ENCODE measurements at regions not wholly inside any gene's neighbourhood (a gene's known extent, or its start where the extent isn't known, plus 50 kb on each side); places are given as distances from the start of the nearest gene placed in this dataset.
"Not testable (repeated sequence)": the region's sequence is repeated elsewhere in the genome, so short reads cannot be mapped to it uniquely, and the experiment has no call there.

DNA sequence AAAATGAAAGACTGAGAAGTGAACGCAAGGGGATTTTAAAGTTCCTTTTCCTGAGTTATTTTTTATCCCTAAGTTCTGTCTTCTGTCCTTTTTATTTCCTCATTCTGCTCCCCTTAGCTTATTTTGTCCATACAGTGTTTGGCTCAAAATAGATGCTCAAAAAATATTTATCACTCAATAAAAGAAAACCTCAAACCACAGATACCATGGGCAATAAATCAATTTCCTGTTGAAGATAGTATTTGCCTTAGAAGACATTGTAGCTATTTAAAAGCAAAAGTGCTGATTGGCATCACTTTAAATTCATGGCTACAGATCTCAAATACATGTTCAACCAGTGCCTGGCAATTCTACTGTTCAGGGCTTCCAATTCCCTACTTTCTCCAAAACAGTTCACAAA is 316.5 kb upstream of the ADAMTS9 start:
- H3K9me2 ChIP-seq (ENCODE audit: insufficient read depth), result no peaks in the 10 kb centered on the region
- BruUV-seq (replicated peaks), result no TSS peak
- 0 out of 2 replicates have a peak, but pooled peaks cover 3% of the 10 kb centered on the region for H3K27me3 ChIP-seq (ENCODE audit: insufficient read depth, low read length)
- no peaks in the 10 kb centered on the region for H3K79me2 ChIP-seq (ENCODE audit: insufficient read depth, low read length)
- no peak overlapping the region for H3K4me2 ChIP-seq (ENCODE audit: low read length)
- DNase-seq (ENCODE audit: low read depth, low spot score) (no peak), ATAC-seq (no peak)
- no peak overlapping the region for H3K27ac ChIP-seq (ENCODE audit: low read depth, low read length)
- H3K4me1 ChIP-seq (ENCODE audit: control insufficient read depth in 1 of 2, insufficient read depth in 2 of 2, low read length in 2 of 2), result no peaks in the 10 kb centered on the region
- ChIA-PET RAD21 (ENCODE audit: low non-redundant PET in 1 of 2, low total read pairs in 2 of 2, uncharacterized antibody in 2 of 2, unreplicated experiment in 2 of 2) (no interaction called here), POLR2A (no interaction called here), CTCF (no interaction called here)
- H3K4me3 ChIP-seq (replicated peaks in 1 of 2; ENCODE audit: low read depth in 1 of 2, low read length in 2 of 2), result no peak overlapping the region
- no peak overlapping the region for H3K9ac ChIP-seq (ENCODE audit: low read length)
- TF ChIP-seq ZNF274 (IDR thresholded peaks at IDR 0.05; ENCODE audit: low read depth, low read length) (no peak), SIN3A (IDR thresholded peaks at IDR 0.05; ENCODE audit: low read depth) (no peak), ZFX (IDR thresholded peaks at IDR 0.05) (no peak), EZH2 (IDR thresholded peaks at IDR 0.05) (no peak), EGR1 (IDR thresholded peaks at IDR 0.05; ENCODE audit: low read depth) (no peak), SP1 (IDR thresholded peaks at IDR 0.05; ENCODE audit: low read depth) (no peak), EZH2phosphoT487 (IDR thresholded peaks at IDR 0.05; ENCODE audit: borderline replicate concordance) (no peak), ATF3 (IDR thresholded peaks at IDR 0.05) (no peak), ELF1 (IDR thresholded peaks at IDR 0.05; ENCODE audit: borderline replicate concordance, low read depth) (no peak), FOSL1 (IDR thresholded peaks at IDR 0.05; ENCODE audit: low read depth) (no peak), POLR2A (IDR thresholded peaks at IDR 0.05; ENCODE audit: borderline replicate concordance, extremely low read depth, insufficient read depth, insufficient read length) (no peak), POLR2AphosphoS5 (IDR thresholded peaks at IDR 0.05; ENCODE audit: low read depth, low read length) (no peak), CEBPB (IDR thresholded peaks at IDR 0.05; ENCODE audit: low read depth) (no peak), RAD21 (IDR thresholded peaks at IDR 0.05; ENCODE audit: low read depth) (no peak), CBX3 (IDR thresholded peaks at IDR 0.05; ENCODE audit: low read depth) (no peak)
- TF ChIP-seq, protein P1, sequence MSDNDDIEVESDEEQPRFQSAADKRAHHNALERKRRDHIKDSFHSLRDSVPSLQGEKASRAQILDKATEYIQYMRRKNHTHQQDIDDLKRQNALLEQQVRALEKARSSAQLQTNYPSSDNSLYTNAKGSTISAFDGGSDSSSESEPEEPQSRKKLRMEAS (IDR thresholded peaks at IDR 0.05), result no peak
- TF ChIP-seq, protein P2, sequence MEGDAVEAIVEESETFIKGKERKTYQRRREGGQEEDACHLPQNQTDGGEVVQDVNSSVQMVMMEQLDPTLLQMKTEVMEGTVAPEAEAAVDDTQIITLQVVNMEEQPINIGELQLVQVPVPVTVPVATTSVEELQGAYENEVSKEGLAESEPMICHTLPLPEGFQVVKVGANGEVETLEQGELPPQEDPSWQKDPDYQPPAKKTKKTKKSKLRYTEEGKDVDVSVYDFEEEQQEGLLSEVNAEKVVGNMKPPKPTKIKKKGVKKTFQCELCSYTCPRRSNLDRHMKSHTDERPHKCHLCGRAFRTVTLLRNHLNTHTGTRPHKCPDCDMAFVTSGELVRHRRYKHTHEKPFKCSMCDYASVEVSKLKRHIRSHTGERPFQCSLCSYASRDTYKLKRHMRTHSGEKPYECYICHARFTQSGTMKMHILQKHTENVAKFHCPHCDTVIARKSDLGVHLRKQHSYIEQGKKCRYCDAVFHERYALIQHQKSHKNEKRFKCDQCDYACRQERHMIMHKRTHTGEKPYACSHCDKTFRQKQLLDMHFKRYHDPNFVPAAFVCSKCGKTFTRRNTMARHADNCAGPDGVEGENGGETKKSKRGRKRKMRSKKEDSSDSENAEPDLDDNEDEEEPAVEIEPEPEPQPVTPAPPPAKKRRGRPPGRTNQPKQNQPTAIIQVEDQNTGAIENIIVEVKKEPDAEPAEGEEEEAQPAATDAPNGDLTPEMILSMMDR (IDR thresholded peaks at IDR 0.05 in 2 of 3, conservative IDR thresholded peaks at IDR 0.05 in 1 of 3; ENCODE audit: borderline replicate concordance in 1 of 3, insufficient read depth in 1 of 3, low read depth in 2 of 3, low read length in 2 of 3), result no peak
- intact Hi-C loops (cut with micrococcal nuclease), result no loop called here
- H3K36me3 ChIP-seq (ENCODE audit: control insufficient read depth in 1 of 2, insufficient read depth in 2 of 2, low read length in 2 of 2), result no peaks in the 10 kb centered on the region
- H4K20me1 ChIP-seq (ENCODE audit: insufficient read depth), result no peaks in the 10 kb centered on the region
- H2AFZ ChIP-seq (ENCODE audit: low read depth, low read length, poor library complexity, severe bottlenecking), result no peak overlapping the region
- no peaks in the 10 kb centered on the region for H3K9me3 ChIP-seq (ENCODE audit: control insufficient read depth in 1 of 2, insufficient read depth in 1 of 2, low read depth in 1 of 2, low read length in 2 of 2)

GRCh38 chr3:65001119-65001518 is 313.3 kb upstream of the ADAMTS9 start:
- H3K4me1 ChIP-seq (ENCODE audit: control insufficient read depth in 1 of 2, insufficient read depth in 2 of 2, low read length in 2 of 2); H4K20me1 ChIP-seq (ENCODE audit: insufficient read depth); CTCF ChIA-PET; ATAC-seq; H3K27me3 ChIP-seq (ENCODE audit: insufficient read depth, low read length); intact Hi-C loops (cut with micrococcal nuclease); H3K79me2 ChIP-seq (ENCODE audit: insufficient read depth, low read length); H3K4me2 ChIP-seq (ENCODE audit: low read length); H3K4me3 ChIP-seq (replicated peaks in 1 of 2; ENCODE audit: low read depth in 1 of 2, low read length in 2 of 2); H3K9me3 ChIP-seq (ENCODE audit: control insufficient read depth in 1 of 2, insufficient read depth in 1 of 2, low read depth in 1 of 2, low read length in 2 of 2); POLR2A ChIA-PET; RAD21 ChIA-PET (ENCODE audit: low non-redundant PET in 1 of 2, low total read pairs in 2 of 2, uncharacterized antibody in 2 of 2, unreplicated experiment in 2 of 2); H3K27ac ChIP-seq (ENCODE audit: low read depth, low read length); H2AFZ ChIP-seq (ENCODE audit: low read depth, low read length, poor library complexity, severe bottlenecking); DNase-seq (ENCODE audit: low read depth, low spot score); H3K9me2 ChIP-seq (ENCODE audit: insufficient read depth); H3K9ac ChIP-seq (ENCODE audit: low read length); H3K36me3 ChIP-seq (ENCODE audit: control insufficient read depth in 1 of 2, insufficient read depth in 2 of 2, low read length in 2 of 2); BruUV-seq (replicated peaks): not testable (repeated sequence)
